Activated naive CD4-positive, alpha-beta T cell (primary cell): ENCODE measurements at regions not wholly inside any gene's neighbourhood (a gene's known extent, or its start where the extent isn't known, plus 50 kb on each side); places are given as distances from the start of the nearest gene placed in this dataset.
"Not testable (repeated sequence)": the region's sequence is repeated elsewhere in the genome, so short reads cannot be mapped to it uniquely, and the experiment has no call there.

Experiments
- DNase-seq, 4 experiments: peaks; one replicate each; lab custom pipeline; 2025; lab: John Stamatoyannopoulos, UW

GRCh38 chr15:35695003-35695402 lies 149.0 kb upstream of the DPH6 start:
- no peak for DNase-seq

GRCh38 chr15:35696767-35697231 lies 150.8 kb upstream of the DPH6 start:
- no peak for DNase-seq

GRCh38 chr15:35697549-35698299 lies 151.8 kb upstream of the DPH6 start:
- DNase-seq, result no peak

- DNase-seq, result no peak
These were observed 152.4 kb upstream of the DPH6 start for GRCh38 chr15:35698331-35698730.

- no peak for DNase-seq
These were observed 153.1 kb upstream of the DPH6 start for GRCh38 chr15:35698966-35699575.

GRCh38 chr15:35700091-35700593 lies 154.2 kb upstream of the DPH6 start:
- DNase-seq, result not testable (repeated sequence)

GRCh38 chr15:35701402-35702046 lies 155.6 kb upstream of the DPH6 start:
- no peak for DNase-seq

GRCh38 chr15:35702946-35703495 lies 157.1 kb upstream of the DPH6 start:
- no peak for DNase-seq

GRCh38 chr15:35705030-35705883 lies 159.3 kb upstream of the DPH6 start:
- no peak for DNase-seq

GRCh38 chr15:35705884-35706585 lies 160.1 kb upstream of the DPH6 start:
- DNase-seq, result no peak

- no peak for DNase-seq
These were observed 167.0 kb upstream of the DPH6 start for GRCh38 chr15:35712956-35713355.

- no peak for DNase-seq
These were observed 167.8 kb upstream of the DPH6 start for GRCh38 chr15:35713733-35714132.

GRCh38 chr15:35717721-35718120 lies 171.8 kb upstream of the DPH6 start:
- DNase-seq, result no peak

GRCh38 chr15:35720019-35720418 lies 174.1 kb upstream of the DPH6 start:
- DNase-seq, result no peak

GRCh38 chr15:35720984-35721383 lies 175.0 kb upstream of the DPH6 start:
- DNase-seq, result no peak

GRCh38 chr15:35721751-35722150 lies 175.8 kb upstream of the DPH6 start:
- DNase-seq, result no peak

GRCh38 chr15:35722501-35722900 lies 176.5 kb upstream of the DPH6 start:
- no peak for DNase-seq

- DNase-seq, result no peak
These were observed 177.3 kb upstream of the DPH6 start for GRCh38 chr15:35723120-35723847.

GRCh38 chr15:35723852-35724251 lies 177.9 kb upstream of the DPH6 start:
- no peak for DNase-seq

GRCh38 chr15:35724626-35725025 lies 178.7 kb upstream of the DPH6 start:
- DNase-seq, result no peak
